MM.1S (cell line): ENCODE measurements at regions not wholly inside any gene's neighbourhood (a gene's known extent, or its start where the extent isn't known, plus 50 kb on each side); places are given as distances from the start of the nearest gene placed in this dataset.

ENCODE experiments used
- CTCF ChIP-seq: fragments of 300-600 bp; sonication (generic); IDR thresholded peaks from 2 replicates; pipeline ENCODE4 v1.5.1; 2016; ENCODE audit warnings: antibody characterized with exemption, low read length, mixed read lengths
- EZH2 ChIP-seq: fragments of 300-600 bp; sonication (generic); optimal IDR thresholded peaks from 2 replicates; pipeline ENCODE3; 2017; ENCODE audit warnings: low read depth, mild to moderate bottlenecking, antibody characterized with exemption, low read length, mixed read lengths

- TF ChIP-seq CTCF (no peak), EZH2 (no peak)
Observed at GRCh38 chr13:31476753-31477152, 262.6 kb upstream of the RXFP2 start.
